ENCODE measurements at regions not wholly inside any gene's neighbourhood (a gene's known extent, or its start where the extent isn't known, plus 50 kb on each side); places are given as distances from the start of the nearest gene placed in this dataset.

- no peak overlapping the region for H2AFZ ChIP-seq (replicated peaks)
- H3K36me3 Mint-ChIP-seq, result no peaks in the 10 kb centered on the region
- no peaks in the 10 kb centered on the region for H3F3A ChIP-seq (ENCODE audit: low read depth)
- no peak overlapping the region for H3K4me3 ChIP-seq
- no peaks in the 10 kb centered on the region for H3K27me3 ChIP-seq
- H3K9ac ChIP-seq, result no peak overlapping the region
- H3K27me3 Mint-ChIP-seq (ENCODE audit: insufficient read depth, low read depth), result peaks cover 2% of the 10 kb centered on the region
- no peaks in the 10 kb centered on the region for H3K4me1 Mint-ChIP-seq
- no peak overlapping the region for H3K27ac ChIP-seq
- H4K20me1 ChIP-seq (ENCODE audit: low read depth), result no peaks in the 10 kb centered on the region
- H3K27ac Mint-ChIP-seq, result no peak overlapping the region
- no peak overlapping the region for H3K4me3 Mint-ChIP-seq
- no peaks in the 10 kb centered on the region for H3K79me2 ChIP-seq (ENCODE audit: low read depth)
- H3K4me1 ChIP-seq, result no peaks in the 10 kb centered on the region
- no peak overlapping the region for H3K4me2 ChIP-seq
- TF ChIP-seq EZH2 (IDR thresholded peaks at IDR 0.05) (no peak), EZH2phosphoT487 (IDR thresholded peaks at IDR 0.05) (no peak), CTCF (IDR thresholded peaks at IDR 0.05) (no peak)
- no peak for DNase-seq (ENCODE audit: low spot score)
- H3K9me3 Mint-ChIP-seq, result peaks cover 7% of the 10 kb centered on the region
- H3K36me3 ChIP-seq, result peaks cover 3% of the 10 kb centered on the region
- H3K9me3 ChIP-seq (ENCODE audit: low read depth), result peaks cover 7% of the 10 kb centered on the region
Observed at GRCh38 chr5:29351170-29351569, 1842.3 kb upstream of the CDH6 start.

GRCh38 chr5:29337030-29337429 lies 1856.5 kb upstream of the CDH6 start:
- no peak overlapping the region for H3K4me3 ChIP-seq
- H3F3A ChIP-seq (ENCODE audit: low read depth), result no peaks in the 10 kb centered on the region
- H3K9me3 ChIP-seq (ENCODE audit: low read depth), result no peaks in the 10 kb centered on the region
- no peak overlapping the region for H3K27ac ChIP-seq
- no peak overlapping the region for H3K9ac ChIP-seq
- Mint-ChIP-seq H3K27me3 (ENCODE audit: insufficient read depth, low read depth) (no peaks in the 10 kb centered on the region), H3K9me3 (no peaks in the 10 kb centered on the region), H3K36me3 (no peaks in the 10 kb centered on the region), H3K4me3 (no peak overlapping the region), H3K4me1 (no peaks in the 10 kb centered on the region), H3K27ac (no peak overlapping the region)
- no peaks in the 10 kb centered on the region for H3K27me3 ChIP-seq
- no peak overlapping the region for H3K4me2 ChIP-seq
- H3K79me2 ChIP-seq (ENCODE audit: low read depth), result no peaks in the 10 kb centered on the region
- H3K4me1 ChIP-seq, result no peaks in the 10 kb centered on the region
- DNase-seq (ENCODE audit: low spot score), result no peak
- H3K36me3 ChIP-seq, result no peaks in the 10 kb centered on the region
- TF ChIP-seq EZH2phosphoT487 (IDR thresholded peaks at IDR 0.05), result no peak
- TF ChIP-seq CTCF (IDR thresholded peaks at IDR 0.05), result no peak
- no peak for TF ChIP-seq EZH2 (IDR thresholded peaks at IDR 0.05)
- no peak overlapping the region for H2AFZ ChIP-seq (replicated peaks)
- no peaks in the 10 kb centered on the region for H4K20me1 ChIP-seq (ENCODE audit: low read depth)

GRCh38 chr5:29321591-29321990 lies 1871.9 kb upstream of the CDH6 start:
- no peak for TF ChIP-seq EZH2 (IDR thresholded peaks at IDR 0.05)
- TF ChIP-seq EZH2phosphoT487 (IDR thresholded peaks at IDR 0.05), result no peak
- no peak for TF ChIP-seq CTCF (IDR thresholded peaks at IDR 0.05)
- H3K27me3 ChIP-seq, result no peaks in the 10 kb centered on the region
- no peak overlapping the region for H3K4me3 ChIP-seq
- H3K9me3 ChIP-seq (ENCODE audit: low read depth), result no peaks in the 10 kb centered on the region
- no peaks in the 10 kb centered on the region for H4K20me1 ChIP-seq (ENCODE audit: low read depth)
- no peaks in the 10 kb centered on the region for H3K4me1 ChIP-seq
- Mint-ChIP-seq H3K4me3 (no peak overlapping the region), H3K27ac (no peak overlapping the region), H3K9me3 (no peaks in the 10 kb centered on the region), H3K36me3 (no peaks in the 10 kb centered on the region), H3K4me1 (no peaks in the 10 kb centered on the region), H3K27me3 (ENCODE audit: insufficient read depth, low read depth) (no peaks in the 10 kb centered on the region)
- no peaks in the 10 kb centered on the region for H3K79me2 ChIP-seq (ENCODE audit: low read depth)
- no peaks in the 10 kb centered on the region for H3F3A ChIP-seq (ENCODE audit: low read depth)
- H3K4me2 ChIP-seq, result no peak overlapping the region
- H3K36me3 ChIP-seq, result no peaks in the 10 kb centered on the region
- H3K27ac ChIP-seq, result no peak overlapping the region
- H3K9ac ChIP-seq, result no peak overlapping the region
- DNase-seq (ENCODE audit: low spot score), result no peak
- no peak overlapping the region for H2AFZ ChIP-seq (replicated peaks)

- TF ChIP-seq EZH2phosphoT487 (IDR thresholded peaks at IDR 0.05) (no peak), EZH2 (IDR thresholded peaks at IDR 0.05) (no peak), CTCF (IDR thresholded peaks at IDR 0.05) (no peak)
- no peak overlapping the region for H3K9ac ChIP-seq
- no peaks in the 10 kb centered on the region for H3K27me3 ChIP-seq
- no peak overlapping the region for H3K4me3 Mint-ChIP-seq
- H2AFZ ChIP-seq (replicated peaks), result no peak overlapping the region
- peaks cover 2% of the 10 kb centered on the region for H3K27me3 Mint-ChIP-seq (ENCODE audit: insufficient read depth, low read depth)
- no peaks in the 10 kb centered on the region for H4K20me1 ChIP-seq (ENCODE audit: low read depth)
- DNase-seq (ENCODE audit: low spot score), result no peak
- H3K4me1 Mint-ChIP-seq, result no peaks in the 10 kb centered on the region
- no peaks in the 10 kb centered on the region for H3K9me3 ChIP-seq (ENCODE audit: low read depth)
- no peak overlapping the region for H3K27ac Mint-ChIP-seq
- no peaks in the 10 kb centered on the region for H3K4me1 ChIP-seq
- H3K79me2 ChIP-seq (ENCODE audit: low read depth), result no peaks in the 10 kb centered on the region
- H3K36me3 Mint-ChIP-seq, result no peaks in the 10 kb centered on the region
- no peaks in the 10 kb centered on the region for H3K9me3 Mint-ChIP-seq
- no peak overlapping the region for H3K4me3 ChIP-seq
- no peaks in the 10 kb centered on the region for H3K36me3 ChIP-seq
- no peak overlapping the region for H3K4me2 ChIP-seq
- H3K27ac ChIP-seq, result no peak overlapping the region
- no peaks in the 10 kb centered on the region for H3F3A ChIP-seq (ENCODE audit: low read depth)
Observed at GRCh38 chr5:29309359-29309758, 1884.1 kb upstream of the CDH6 start.
